ENCODE measurements at regions not wholly inside any gene's neighbourhood (a gene's known extent, or its start where the extent isn't known, plus 50 kb on each side); places are given as distances from the start of the nearest gene placed in this dataset.

GRCh38 chr9:79896390-79896980 lies 324.7 kb downstream of the TLE4 start:
- no peak for DNase-seq

- DNase-seq, result no peak
Measured at GRCh38 chr9:79895232-79895631, 323.5 kb downstream of the TLE4 start.

GRCh38 chr9:79889369-79889768 lies 317.6 kb downstream of the TLE4 start:
- no peak for DNase-seq

GRCh38 chr9:79885093-79885857 lies 313.5 kb downstream of the TLE4 start:
- DNase-seq, result no peak

- peak; percentile 18 for DNase-seq
Measured at GRCh38 chr9:79884546-79884945, 312.8 kb downstream of the TLE4 start.

GRCh38 chr9:79883073-79883645 lies 311.4 kb downstream of the TLE4 start:
- peak; percentile 89 for DNase-seq

- DNase-seq, result no peak
Measured at GRCh38 chr9:79880626-79881025, 308.9 kb downstream of the TLE4 start.

- peak; percentile 73 for DNase-seq
Measured at GRCh38 chr9:79877943-79878602, 306.3 kb downstream of the TLE4 start.

GRCh38 chr9:79868567-79869189 lies 296.9 kb downstream of the TLE4 start:
- peak; percentile 46 for DNase-seq

GRCh38 chr9:79862921-79863890 lies 291.4 kb downstream of the TLE4 start:
- no peak for DNase-seq

- peak; percentile 39 for DNase-seq
Measured at GRCh38 chr9:79858508-79858907, 286.7 kb downstream of the TLE4 start.

GRCh38 chr9:79857188-79857587 lies 285.4 kb downstream of the TLE4 start:
- no peak for DNase-seq

- no peak for DNase-seq
Measured at GRCh38 chr9:79847074-79847473, 275.3 kb downstream of the TLE4 start.

GRCh38 chr9:79829566-79830302 lies 258.0 kb downstream of the TLE4 start:
- no peak for DNase-seq

GRCh38 chr9:79824265-79824664 lies 252.5 kb downstream of the TLE4 start:
- no peak for DNase-seq

GRCh38 chr9:79817438-79818004 lies 245.8 kb downstream of the TLE4 start:
- no peak for DNase-seq

GRCh38 chr9:79813258-79813638 lies 241.5 kb downstream of the TLE4 start:
- no peak for DNase-seq

GRCh38 chr9:79812507-79813257 lies 240.9 kb downstream of the TLE4 start:
- DNase-seq, result peak; percentile 46

- peak; percentile 3 for DNase-seq
Measured at GRCh38 chr9:79812099-79812498, 240.3 kb downstream of the TLE4 start.

- no peak for DNase-seq
Measured at GRCh38 chr9:79809931-79810330, 238.2 kb downstream of the TLE4 start.
